Ovary (tissue), 3 donors: ENCODE measurements at regions not wholly inside any gene's neighbourhood (a gene's known extent, or its start where the extent isn't known, plus 50 kb on each side); places are given as distances from the start of the nearest gene placed in this dataset.

Experiments
- POLR2A ChIP-seq: fragments of 450-650 bp; IDR thresholded peaks from one replicate; pipeline ENCODE4 v1.6.1; 2017; ENCODE audit warnings: antibody characterized with exemption, mild to moderate bottlenecking, moderate library complexity
- TF ChIP-seq, protein P1 (sequence below), 3 donors: fragments of 450-650 bp in 2 of 3; fragments of 200-600 bp in 1 of 3; IDR thresholded peaks; one replicate each; pipeline versions ENCODE4 v1.5.1 to v1.8.0; 2016 to 2022; ENCODE audit warnings: antibody characterized with exemption in 3 of 3, mild to moderate bottlenecking in 1 of 3
- donor health status: DM: no; HTN: no; CAD: no.

DNA sequence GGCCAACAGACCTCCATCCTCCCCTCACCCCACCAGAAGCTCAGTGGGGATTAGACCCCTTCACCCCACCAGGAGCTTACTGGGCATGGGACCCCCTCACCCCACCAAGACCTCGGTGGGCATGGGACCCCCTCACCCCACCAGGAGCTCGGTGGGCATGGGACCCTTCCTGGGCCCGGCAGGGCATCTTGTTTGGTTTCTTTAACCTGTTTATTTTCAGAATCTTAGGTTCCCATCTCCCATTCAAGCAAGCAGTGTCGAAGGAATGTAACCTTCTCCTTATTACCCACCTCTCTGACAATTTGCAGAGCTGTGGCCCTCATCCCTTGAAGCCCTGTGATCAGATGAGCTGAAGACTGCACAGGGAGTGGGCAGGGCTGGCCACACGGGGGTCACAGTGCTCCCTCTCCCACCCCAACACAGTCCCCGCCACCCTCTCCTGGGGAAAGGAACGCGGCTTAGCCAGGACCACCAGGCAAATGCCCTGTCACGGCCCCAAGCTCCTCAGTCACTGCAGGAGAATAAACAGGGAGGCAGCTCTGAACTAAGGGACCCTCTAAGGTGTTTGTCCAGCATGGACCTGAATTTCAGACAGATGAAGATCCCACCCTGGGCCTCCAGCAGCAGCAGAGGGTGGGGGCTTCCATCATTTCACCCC is 330.0 kb downstream of the NPHP4 start:
- TF ChIP-seq, protein P1, sequence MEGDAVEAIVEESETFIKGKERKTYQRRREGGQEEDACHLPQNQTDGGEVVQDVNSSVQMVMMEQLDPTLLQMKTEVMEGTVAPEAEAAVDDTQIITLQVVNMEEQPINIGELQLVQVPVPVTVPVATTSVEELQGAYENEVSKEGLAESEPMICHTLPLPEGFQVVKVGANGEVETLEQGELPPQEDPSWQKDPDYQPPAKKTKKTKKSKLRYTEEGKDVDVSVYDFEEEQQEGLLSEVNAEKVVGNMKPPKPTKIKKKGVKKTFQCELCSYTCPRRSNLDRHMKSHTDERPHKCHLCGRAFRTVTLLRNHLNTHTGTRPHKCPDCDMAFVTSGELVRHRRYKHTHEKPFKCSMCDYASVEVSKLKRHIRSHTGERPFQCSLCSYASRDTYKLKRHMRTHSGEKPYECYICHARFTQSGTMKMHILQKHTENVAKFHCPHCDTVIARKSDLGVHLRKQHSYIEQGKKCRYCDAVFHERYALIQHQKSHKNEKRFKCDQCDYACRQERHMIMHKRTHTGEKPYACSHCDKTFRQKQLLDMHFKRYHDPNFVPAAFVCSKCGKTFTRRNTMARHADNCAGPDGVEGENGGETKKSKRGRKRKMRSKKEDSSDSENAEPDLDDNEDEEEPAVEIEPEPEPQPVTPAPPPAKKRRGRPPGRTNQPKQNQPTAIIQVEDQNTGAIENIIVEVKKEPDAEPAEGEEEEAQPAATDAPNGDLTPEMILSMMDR (IDR thresholded peaks at IDR 0.05), result no peak
- no peak for TF ChIP-seq POLR2A
